HG03571 (cell line): ENCODE measurements at regions not wholly inside any gene's neighbourhood (a gene's known extent, or its start where the extent isn't known, plus 50 kb on each side); places are given as distances from the start of the nearest gene placed in this dataset.

Experiments
- ATAC-seq: cut with Tn5 transposase; IDR thresholded peaks from one replicate; pipeline ENCODE4 v1.9.1; 2021; ENCODE audit not compliant: unreplicated experiment

GRCh38 chr14:97458661-97459579 lies 661.7 kb downstream of the VRK1 start:
- no peak for ATAC-seq

GRCh38 chr14:97462081-97462480 lies 664.9 kb downstream of the VRK1 start:
- no peak for ATAC-seq

GRCh38 chr14:97468220-97468619 lies 671.0 kb downstream of the VRK1 start:
- no peak for ATAC-seq

- ATAC-seq = no peak
Measured at GRCh38 chr14:97477353-97477752, 680.2 kb downstream of the VRK1 start.

- ATAC-seq = no peak
Measured at GRCh38 chr14:97485201-97485600, 688.0 kb downstream of the VRK1 start.

GRCh38 chr14:97486601-97487120 lies 689.5 kb downstream of the VRK1 start:
- ATAC-seq = no peak

GRCh38 chr14:97489750-97490149 lies 692.6 kb downstream of the VRK1 start:
- ATAC-seq = no peak

GRCh38 chr14:97490521-97491070 lies 693.4 kb downstream of the VRK1 start:
- ATAC-seq = no peak

- ATAC-seq = no peak
Measured at GRCh38 chr14:97491697-97492096, 694.5 kb downstream of the VRK1 start.

GRCh38 chr14:97499790-97500481 lies 702.8 kb downstream of the VRK1 start:
- no peak for ATAC-seq

- no peak for ATAC-seq
Measured at GRCh38 chr14:97506626-97507025, 709.4 kb downstream of the VRK1 start.

- ATAC-seq = no peak
Measured at GRCh38 chr14:97513891-97514290, 716.7 kb downstream of the VRK1 start.

GRCh38 chr14:97517566-97518234 lies 720.5 kb downstream of the VRK1 start:
- no peak for ATAC-seq

- no peak for ATAC-seq
Measured at GRCh38 chr14:97523936-97524335, 726.8 kb downstream of the VRK1 start.

- ATAC-seq = no peak
Measured at GRCh38 chr14:97524589-97525319, 727.6 kb downstream of the VRK1 start.

GRCh38 chr14:97527993-97528392 lies 730.8 kb downstream of the VRK1 start:
- ATAC-seq = no peak

- ATAC-seq = no peak
Measured at GRCh38 chr14:97532052-97532451, 734.9 kb downstream of the VRK1 start.

- no peak for ATAC-seq
Measured at GRCh38 chr14:97536421-97536820, 739.2 kb downstream of the VRK1 start.

GRCh38 chr14:97538749-97539410 lies 741.7 kb downstream of the VRK1 start:
- ATAC-seq = no peak

GRCh38 chr14:97539411-97539795 lies 742.2 kb downstream of the VRK1 start:
- no peak for ATAC-seq
